ENCODE measurements at regions not wholly inside any gene's neighbourhood (a gene's known extent, or its start where the extent isn't known, plus 50 kb on each side); places are given as distances from the start of the nearest gene placed in this dataset.

GRCh38 chrX:109827772-109828171 is 94.7 kb upstream of the ACSL4 start:
- TF ChIP-seq CTCF (IDR thresholded peaks at IDR 0.05), result no peak
- TF ChIP-seq POLR2A (IDR thresholded peaks at IDR 0.05), result no peak
